HCT116 (cell line): ENCODE measurements at regions not wholly inside any gene's neighbourhood (a gene's known extent, or its start where the extent isn't known, plus 50 kb on each side); places are given as distances from the start of the nearest gene placed in this dataset.

Experiments
- ATAC-seq: fragments of 200-7000 bp; cut with Tn5 transposase; 2 replicates; pipeline ENCODE4 v1.9.1; 2020; ENCODE audit warnings: mild to moderate bottlenecking, moderate library complexity
- BruUV-seq: library from RNA; stranded (reverse); fragments of 400-500 nt; replicated peaks from 2 replicates; lab custom pipeline; 2021; lab: Mats Ljungman, UMichigan
- CTCF ChIA-PET: fragments of 300-600 bp; sonication (Branson Sonifier 250); formaldehyde crosslinking; loops from one replicate; lab custom pipeline; 2021; ENCODE audit warnings: antibody characterized with exemption; lab: Charles Lee
- POLR2A ChIA-PET: fragments of 300-600, 350-600 bp; sonication (Branson Sonifier 250); formaldehyde crosslinking; loops from one replicate; lab custom pipeline; 2021; ENCODE audit warnings: antibody characterized with exemption; lab: Charles Lee
- RAD21 ChIA-PET, 2 experiments: fragments of 300-600 bp; sonication (Branson Sonifier 250); formaldehyde crosslinking; loops; one replicate each; lab custom pipeline; 2023; ENCODE audit warnings: low total read pairs in 2 of 2; ENCODE audit not compliant: uncharacterized antibody in 2 of 2, unreplicated experiment in 2 of 2, low non-redundant PET in 1 of 2; lab: Charles Lee
- DNase-seq: peaks from one replicate; pipeline ENCODE4 v3.0.0-alpha.2; 2010; ENCODE audit warnings: low read depth, low spot score
- H2AFZ ChIP-seq: fragments of 200-600 bp; shearing (Covaris generic), sonication (generic); 2 replicates; pipeline ENCODE4 v1.6.1; 2017; ENCODE audit warnings: low read depth, mixed run types, mixed read lengths, antibody characterized with exemption, low read length; ENCODE audit not compliant: poor library complexity, severe bottlenecking
- H3K27ac ChIP-seq: 2 replicates; pipeline ENCODE4 v1.5.1; 2012; ENCODE audit warnings: low read depth, low read length
- H3K27me3 ChIP-seq: fragments of 200-600 bp; sonication (generic); 2 replicates; pipeline ENCODE4 v1.6.1; 2016; ENCODE audit warnings: mixed run types, low read length, mixed read lengths; ENCODE audit not compliant: insufficient read depth
- H3K36me3 ChIP-seq, 2 experiments: fragments of 200-500 bp in 1 of 2; fragments of 200-600 bp in 1 of 2; sonication (Bioruptor generic) in 1 of 2; sonication (generic) in 1 of 2; 2 replicates each; pipeline versions ENCODE4 v1.5.1 to v1.6.1; 2014 to 2016; ENCODE audit warnings: low read length in 2 of 2, inconsistent platforms in 1 of 2, mixed read lengths in 1 of 2, mixed run types in 1 of 2; ENCODE audit not compliant: insufficient read depth in 2 of 2, control insufficient read depth in 1 of 2
- H3K4me1 ChIP-seq, 2 experiments: fragments of 200-600 bp in 1 of 2; sonication (generic) in 1 of 2; 2 replicates each; pipeline versions ENCODE4 v1.5.1 to v1.6.1; 2012 to 2017; ENCODE audit warnings: low read length in 2 of 2, inconsistent platforms in 1 of 2, mild to moderate bottlenecking in 1 of 2, mixed read lengths in 1 of 2, mixed run types in 1 of 2, moderate library complexity in 1 of 2; ENCODE audit not compliant: insufficient read depth in 2 of 2, control insufficient read depth in 1 of 2
- H3K4me2 ChIP-seq: fragments of 200-600 bp; sonication (generic); 2 replicates; pipeline ENCODE4 v1.6.1; 2017; ENCODE audit warnings: mixed run types, low read length, mixed read lengths
- H3K4me3 ChIP-seq, 2 experiments: fragments of 200-600 bp in 1 of 2; sonication (generic) in 1 of 2; replicated peaks in 1 of 2; 2 replicates each; pipeline ENCODE4 v1.5.1; 2011 to 2016; ENCODE audit warnings: low read length in 2 of 2, control low read depth in 1 of 2, low read depth in 1 of 2, mild to moderate bottlenecking in 1 of 2, mixed read lengths in 1 of 2, mixed run types in 1 of 2
- H3K79me2 ChIP-seq: fragments of 200-600 bp; sonication (generic); 2 replicates; pipeline ENCODE4 v1.6.1; 2017; ENCODE audit warnings: mild to moderate bottlenecking, mixed run types, low read length, moderate library complexity, mixed read lengths; ENCODE audit not compliant: insufficient read depth
- H3K9ac ChIP-seq: fragments of 200-600 bp; sonication (generic); 2 replicates; pipeline ENCODE4 v1.6.1; 2016; ENCODE audit warnings: low read length, mixed read lengths
- H3K9me2 ChIP-seq: fragments of 200-600 bp; sonication (generic), shearing (Covaris generic); 2 replicates; pipeline ENCODE4 v1.6.1; 2017; ENCODE audit warnings: mixed run types, mild to moderate bottlenecking, moderate library complexity; ENCODE audit not compliant: insufficient read depth
- H3K9me3 ChIP-seq, 2 experiments: fragments of 200-500 bp in 1 of 2; fragments of 200-600 bp in 1 of 2; sonication (Bioruptor generic) in 1 of 2; sonication (generic) in 1 of 2; 2 replicates each; pipeline ENCODE4 v1.6.1; 2014 to 2017; ENCODE audit warnings: low read length in 2 of 2, mixed read lengths in 2 of 2, inconsistent platforms in 1 of 2, low read depth in 1 of 2, mild to moderate bottlenecking in 1 of 2, mixed run types in 1 of 2, moderate library complexity in 1 of 2; ENCODE audit not compliant: control insufficient read depth in 1 of 2, insufficient read depth in 1 of 2
- H4K20me1 ChIP-seq: fragments of 200-600 bp; sonication (generic), shearing (Covaris generic); 2 replicates; pipeline ENCODE4 v1.6.1; 2017; ENCODE audit warnings: mixed run types, mild to moderate bottlenecking, moderate library complexity; ENCODE audit not compliant: insufficient read depth
- CBX3 ChIP-seq: IDR thresholded peaks from 2 replicates; pipeline ENCODE4 v1.6.1; 2012; ENCODE audit warnings: low read depth
- CEBPB ChIP-seq: IDR thresholded peaks from 2 replicates; pipeline ENCODE4 v1.6.1; 2012; ENCODE audit warnings: low read depth
- EGR1 ChIP-seq: IDR thresholded peaks from 2 replicates; pipeline ENCODE4 v1.6.1; 2012; ENCODE audit warnings: low read depth
- ELF1 ChIP-seq: IDR thresholded peaks from 2 replicates; pipeline ENCODE4 v1.6.1; 2012; ENCODE audit warnings: low read depth, borderline replicate concordance
- EZH2 ChIP-seq: fragments of 200-600 bp; sonication (generic); IDR thresholded peaks from 2 replicates; pipeline ENCODE4 v1.6.1; 2017; ENCODE audit warnings: antibody characterized with exemption, mixed run types
- POLR2A ChIP-seq: IDR thresholded peaks from 2 replicates; pipeline ENCODE4 v1.7.0; 2011; ENCODE audit warnings: borderline replicate concordance; ENCODE audit not compliant: insufficient read depth, insufficient read length; ENCODE audit errors: extremely low read depth
- SP1 ChIP-seq: IDR thresholded peaks from 2 replicates; pipeline ENCODE4 v1.6.1; 2012; ENCODE audit warnings: low read depth
- intact Hi-C: fragments of 100-400 bp; cut with micrococcal nuclease; formaldehyde crosslinking; loops from 2 replicates; pipeline ENCODE4 v1.10.0; 2022
- TF ChIP-seq, protein P1 (sequence below), 3 experiments: fragments of 200-600 bp in 1 of 3; sonication (generic) in 1 of 3; IDR thresholded peaks in 2 of 3; conservative IDR thresholded peaks in 1 of 3; 2 replicates each; pipeline ENCODE4 v1.5.1; 2012 to 2017; ENCODE audit warnings: low read depth in 2 of 3, low read length in 2 of 3, antibody characterized with exemption in 1 of 3, borderline replicate concordance in 1 of 3, control low read depth in 1 of 3, mild to moderate bottlenecking in 1 of 3, mixed read lengths in 1 of 3, mixed run types in 1 of 3, moderate library complexity in 1 of 3; ENCODE audit not compliant: insufficient read depth in 1 of 3
- TF ChIP-seq, protein P2 (sequence below): IDR thresholded peaks from 2 replicates; pipeline ENCODE4 v1.6.1; 2012; ENCODE audit warnings: low read depth
- TF ChIP-seq, protein P3 (sequence below): IDR thresholded peaks from 2 replicates; pipeline ENCODE4 v1.6.1; 2012

DNA sequence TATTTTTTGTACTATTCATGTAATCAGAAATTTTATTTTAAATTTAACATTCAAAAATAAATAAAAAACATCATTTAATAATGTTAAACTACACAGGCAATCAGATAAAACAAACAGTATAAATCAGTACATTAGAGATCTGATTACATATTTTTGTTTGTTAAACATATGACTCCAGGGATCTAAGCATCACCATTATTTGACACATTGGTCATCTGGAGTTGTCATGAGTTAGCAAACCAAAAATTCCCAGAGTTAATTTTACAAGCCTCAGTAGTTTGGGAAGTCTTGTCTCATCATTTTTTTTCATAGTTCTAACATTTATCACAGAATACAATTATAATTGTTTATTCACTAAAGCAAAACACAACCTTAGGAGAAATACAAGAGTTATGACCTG lies 770.8 kb upstream of the SLITRK6 start:
- H3K27ac ChIP-seq = no peak overlapping the region
- H3K9ac ChIP-seq = no peak overlapping the region
- no peak for ATAC-seq

More for the DNA sequence above, 770.8 kb upstream of the SLITRK6 start:
- Histone ChIP-seq H3K4me1 (peaks cover 0 to 16% of the 10 kb centered on the region in 2 experiments; a peak in 2 of 4 replicates), H3K9me3 (no peaks in the 10 kb centered on the region), H3K9me2 (no peaks in the 10 kb centered on the region), H2AFZ (no peak overlapping the region), H3K4me3 (no peak overlapping the region), H3K27me3 (no peaks in the 10 kb centered on the region)
- DNase-seq = no peak
- POLR2A ChIA-PET = no interaction called here
- no peak for TF ChIP-seq ELF1
- TF ChIP-seq POLR2A = no peak
- no peak for TF ChIP-seq EZH2
- no peak for TF ChIP-seq CBX3
- TF ChIP-seq CEBPB = no peak
- no peak for TF ChIP-seq EGR1
- TF ChIP-seq, protein P1, sequence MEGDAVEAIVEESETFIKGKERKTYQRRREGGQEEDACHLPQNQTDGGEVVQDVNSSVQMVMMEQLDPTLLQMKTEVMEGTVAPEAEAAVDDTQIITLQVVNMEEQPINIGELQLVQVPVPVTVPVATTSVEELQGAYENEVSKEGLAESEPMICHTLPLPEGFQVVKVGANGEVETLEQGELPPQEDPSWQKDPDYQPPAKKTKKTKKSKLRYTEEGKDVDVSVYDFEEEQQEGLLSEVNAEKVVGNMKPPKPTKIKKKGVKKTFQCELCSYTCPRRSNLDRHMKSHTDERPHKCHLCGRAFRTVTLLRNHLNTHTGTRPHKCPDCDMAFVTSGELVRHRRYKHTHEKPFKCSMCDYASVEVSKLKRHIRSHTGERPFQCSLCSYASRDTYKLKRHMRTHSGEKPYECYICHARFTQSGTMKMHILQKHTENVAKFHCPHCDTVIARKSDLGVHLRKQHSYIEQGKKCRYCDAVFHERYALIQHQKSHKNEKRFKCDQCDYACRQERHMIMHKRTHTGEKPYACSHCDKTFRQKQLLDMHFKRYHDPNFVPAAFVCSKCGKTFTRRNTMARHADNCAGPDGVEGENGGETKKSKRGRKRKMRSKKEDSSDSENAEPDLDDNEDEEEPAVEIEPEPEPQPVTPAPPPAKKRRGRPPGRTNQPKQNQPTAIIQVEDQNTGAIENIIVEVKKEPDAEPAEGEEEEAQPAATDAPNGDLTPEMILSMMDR (IDR thresholded peaks at IDR 0.05 in 2 of 3, conservative IDR thresholded peaks at IDR 0.05 in 1 of 3; ENCODE audit: borderline replicate concordance in 1 of 3, insufficient read depth in 1 of 3, low read depth in 2 of 3, low read length in 2 of 3) = no peak
- no peak for TF ChIP-seq SP1
- TF ChIP-seq, protein P2, sequence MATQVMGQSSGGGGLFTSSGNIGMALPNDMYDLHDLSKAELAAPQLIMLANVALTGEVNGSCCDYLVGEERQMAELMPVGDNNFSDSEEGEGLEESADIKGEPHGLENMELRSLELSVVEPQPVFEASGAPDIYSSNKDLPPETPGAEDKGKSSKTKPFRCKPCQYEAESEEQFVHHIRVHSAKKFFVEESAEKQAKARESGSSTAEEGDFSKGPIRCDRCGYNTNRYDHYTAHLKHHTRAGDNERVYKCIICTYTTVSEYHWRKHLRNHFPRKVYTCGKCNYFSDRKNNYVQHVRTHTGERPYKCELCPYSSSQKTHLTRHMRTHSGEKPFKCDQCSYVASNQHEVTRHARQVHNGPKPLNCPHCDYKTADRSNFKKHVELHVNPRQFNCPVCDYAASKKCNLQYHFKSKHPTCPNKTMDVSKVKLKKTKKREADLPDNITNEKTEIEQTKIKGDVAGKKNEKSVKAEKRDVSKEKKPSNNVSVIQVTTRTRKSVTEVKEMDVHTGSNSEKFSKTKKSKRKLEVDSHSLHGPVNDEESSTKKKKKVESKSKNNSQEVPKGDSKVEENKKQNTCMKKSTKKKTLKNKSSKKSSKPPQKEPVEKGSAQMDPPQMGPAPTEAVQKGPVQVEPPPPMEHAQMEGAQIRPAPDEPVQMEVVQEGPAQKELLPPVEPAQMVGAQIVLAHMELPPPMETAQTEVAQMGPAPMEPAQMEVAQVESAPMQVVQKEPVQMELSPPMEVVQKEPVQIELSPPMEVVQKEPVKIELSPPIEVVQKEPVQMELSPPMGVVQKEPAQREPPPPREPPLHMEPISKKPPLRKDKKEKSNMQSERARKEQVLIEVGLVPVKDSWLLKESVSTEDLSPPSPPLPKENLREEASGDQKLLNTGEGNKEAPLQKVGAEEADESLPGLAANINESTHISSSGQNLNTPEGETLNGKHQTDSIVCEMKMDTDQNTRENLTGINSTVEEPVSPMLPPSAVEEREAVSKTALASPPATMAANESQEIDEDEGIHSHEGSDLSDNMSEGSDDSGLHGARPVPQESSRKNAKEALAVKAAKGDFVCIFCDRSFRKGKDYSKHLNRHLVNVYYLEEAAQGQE = no peak
- TF ChIP-seq, protein P3, sequence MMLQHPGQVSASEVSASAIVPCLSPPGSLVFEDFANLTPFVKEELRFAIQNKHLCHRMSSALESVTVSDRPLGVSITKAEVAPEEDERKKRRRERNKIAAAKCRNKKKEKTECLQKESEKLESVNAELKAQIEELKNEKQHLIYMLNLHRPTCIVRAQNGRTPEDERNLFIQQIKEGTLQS = no peak
- TF ChIP-seq, all 23 proteins: peak for 0
- Histone ChIP-seq H3K4me2 (no peak overlapping the region), H4K20me1 (no peaks in the 10 kb centered on the region), H3K36me3 (no peaks in the 10 kb centered on the region), H3K79me2 (no peaks in the 10 kb centered on the region)
- ChIA-PET CTCF (no interaction called here), RAD21 (no interaction called here)
- no TSS peak for BruUV-seq
- intact Hi-C loops = no loop called here
